DMS153 (cell line): ENCODE measurements at regions not wholly inside any gene's neighbourhood (a gene's known extent, or its start where the extent isn't known, plus 50 kb on each side); places are given as distances from the start of the nearest gene placed in this dataset.
"Not testable (repeated sequence)": the region's sequence is repeated elsewhere in the genome, so short reads cannot be mapped to it uniquely, and the experiment has no call there.

Source experiments
- DNase-seq: peaks from one replicate; lab custom pipeline; 2025; lab: John Stamatoyannopoulos, UW

GRCh38 chr7:124635416-124635815 lies 130.2 kb downstream of the GPR37 start:
- no peak for DNase-seq

GRCh38 chr7:124633740-124634139 lies 131.9 kb downstream of the GPR37 start:
- no peak for DNase-seq

- no peak for DNase-seq
Observed at GRCh38 chr7:124630395-124630794, 135.2 kb downstream of the GPR37 start.

DNA sequence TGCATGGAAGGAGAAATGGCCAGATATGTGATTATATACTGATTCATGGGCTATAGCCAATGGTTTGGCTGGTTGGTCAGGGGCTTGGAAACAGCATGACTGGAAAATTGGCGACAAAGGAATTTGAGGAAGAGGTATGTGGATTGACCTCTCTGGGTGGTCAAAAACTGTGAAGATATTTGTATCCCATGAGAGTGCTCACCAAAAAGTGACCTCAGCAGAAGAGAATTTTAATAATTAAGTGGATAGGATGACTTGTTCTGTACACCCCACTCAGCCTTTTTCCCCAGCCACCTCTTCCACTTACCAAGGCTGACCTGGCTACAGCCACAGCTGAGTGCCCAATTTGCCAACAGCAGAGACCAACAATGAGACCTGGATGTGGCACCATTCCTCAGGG lies 146.7 kb downstream of the GPR37 start:
- no peak for DNase-seq

GRCh38 chr7:124618051-124618450 lies 147.5 kb downstream of the GPR37 start:
- DNase-seq = not testable (repeated sequence)

- DNase-seq = no peak
Observed at GRCh38 chr7:124603066-124603465, 162.5 kb downstream of the GPR37 start.

DNA sequence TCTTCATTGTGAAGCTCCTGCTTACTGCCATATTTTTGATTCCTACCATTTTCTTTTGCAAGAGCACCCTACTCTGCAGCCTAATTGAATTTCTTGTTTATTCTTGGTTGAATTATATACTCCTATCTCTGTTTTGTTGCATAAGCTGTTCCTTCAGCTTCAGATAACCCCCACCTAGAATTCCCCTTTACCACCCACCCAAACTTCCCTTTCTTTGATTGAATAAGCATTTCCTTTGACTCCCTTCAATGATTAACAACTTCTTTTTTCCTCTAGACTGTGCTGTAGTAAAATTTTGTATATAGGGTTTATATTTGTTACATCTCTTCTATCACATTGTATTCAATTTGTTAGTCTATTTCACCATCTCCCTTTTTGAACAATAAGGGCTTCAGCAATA lies 168.1 kb downstream of the GPR37 start:
- no peak for DNase-seq

DNA sequence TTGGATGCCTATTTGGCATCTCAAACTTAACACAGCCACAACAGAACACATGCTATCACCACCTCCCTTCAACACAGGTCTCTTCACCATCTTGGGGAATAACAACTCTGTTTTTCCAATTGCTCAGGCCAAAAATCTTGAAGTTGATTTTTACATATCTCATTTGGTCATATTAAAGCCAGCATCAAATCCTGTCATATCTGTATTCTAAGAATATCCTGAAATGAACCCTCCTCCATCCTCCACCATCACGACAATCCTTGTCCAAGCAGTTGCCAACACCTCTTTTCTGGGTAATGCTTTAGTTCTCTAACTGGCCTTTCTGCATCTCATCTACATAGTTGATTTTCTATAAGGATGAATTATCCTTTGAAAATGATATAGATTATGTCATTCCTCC lies 168.7 kb downstream of the GPR37 start:
- no peak for DNase-seq

DNA sequence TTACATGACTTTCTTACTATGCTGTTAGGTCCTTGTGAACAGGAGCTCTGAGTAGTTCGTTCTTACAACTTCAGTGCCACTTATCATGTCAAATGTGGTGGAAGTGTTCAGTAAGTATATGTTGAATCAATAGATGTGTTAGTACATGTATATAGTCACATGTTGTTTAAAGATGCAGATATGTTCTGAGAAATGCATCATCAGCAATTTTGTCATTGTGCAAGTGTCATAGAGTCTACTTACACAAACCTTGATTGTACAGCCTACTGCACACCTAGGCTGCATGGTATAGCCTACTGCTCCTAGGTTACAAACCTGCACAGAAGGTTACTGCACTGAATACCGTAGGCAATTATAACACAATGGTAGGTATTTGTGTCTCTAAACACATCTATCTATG lies 174.8 kb downstream of the GPR37 start:
- DNase-seq = no peak

- DNase-seq = no peak
Observed at GRCh38 chr7:124577256-124577655, 188.3 kb downstream of the GPR37 start.

DNA sequence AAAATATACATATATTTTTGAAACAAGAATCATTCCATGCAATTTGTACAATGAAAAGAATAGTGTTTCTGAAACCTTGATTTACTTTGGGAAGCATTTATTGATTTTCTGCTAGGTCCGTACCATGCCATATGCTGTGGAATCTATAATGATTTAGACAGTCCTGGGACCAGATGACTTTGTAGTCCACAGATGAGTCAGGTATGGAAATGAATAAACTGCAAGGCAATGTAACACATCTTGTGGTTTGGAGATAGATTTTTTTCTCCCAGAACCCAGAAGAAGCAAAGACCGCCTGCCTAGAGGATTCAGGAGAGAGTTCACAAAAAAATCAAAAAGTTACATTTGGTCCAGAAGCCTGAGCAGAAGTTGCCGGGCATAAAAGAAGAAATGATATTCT lies 190.4 kb downstream of the GPR37 start:
- no peak for DNase-seq

- DNase-seq = no peak
Observed at GRCh38 chr7:124570558-124570957, 195.0 kb downstream of the GPR37 start.

DNA sequence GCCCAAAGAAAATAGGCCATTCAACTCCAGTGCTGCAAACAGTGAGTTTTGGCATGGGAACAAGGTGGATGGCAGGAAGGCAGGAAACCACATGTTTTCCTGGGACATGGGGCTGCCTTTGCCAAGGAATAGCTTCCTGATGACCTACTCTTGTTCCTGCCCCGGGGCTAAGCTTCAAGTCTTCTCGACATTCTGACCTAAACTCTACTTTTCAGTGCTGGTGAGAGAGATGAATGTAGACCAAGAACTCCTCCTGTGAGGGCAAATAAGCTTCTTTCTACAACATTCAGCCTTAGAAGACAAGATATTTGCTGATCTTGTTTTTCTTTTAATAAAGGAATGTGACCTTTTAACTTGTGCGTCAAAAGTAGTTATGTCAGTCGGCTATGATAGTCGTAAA lies 199.0 kb downstream of the GPR37 start:
- DNase-seq = no peak

- no peak for DNase-seq
Observed at GRCh38 chr7:124557587-124557986, 208.0 kb downstream of the GPR37 start.

DNA sequence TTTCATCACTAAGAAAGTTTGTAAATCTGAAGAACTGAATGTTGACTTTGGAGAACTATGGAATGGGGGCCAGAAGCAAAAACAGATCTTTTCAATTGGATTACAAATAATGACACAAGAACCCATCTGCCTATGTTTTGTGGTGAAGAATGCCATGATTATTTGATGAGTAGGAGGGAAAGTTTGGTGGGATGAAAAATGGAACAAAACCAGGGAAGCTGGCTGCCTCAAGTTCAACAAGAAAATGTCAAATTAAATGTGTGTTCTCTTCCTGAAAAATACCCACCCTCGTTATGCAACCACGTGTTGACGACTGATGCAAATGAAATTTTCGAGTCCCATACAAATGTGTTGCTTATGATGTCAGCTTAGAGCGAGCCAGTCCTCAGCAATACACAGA lies 208.5 kb downstream of the GPR37 start:
- no peak for DNase-seq

- DNase-seq = no peak
Observed at GRCh38 chr7:124553502-124553901, 212.1 kb downstream of the GPR37 start.

- no peak for DNase-seq
Observed at GRCh38 chr7:124552217-124552616, 213.4 kb downstream of the GPR37 start.

- DNase-seq = no peak
Observed at GRCh38 chr7:124550036-124550435, 215.6 kb downstream of the GPR37 start.

DNA sequence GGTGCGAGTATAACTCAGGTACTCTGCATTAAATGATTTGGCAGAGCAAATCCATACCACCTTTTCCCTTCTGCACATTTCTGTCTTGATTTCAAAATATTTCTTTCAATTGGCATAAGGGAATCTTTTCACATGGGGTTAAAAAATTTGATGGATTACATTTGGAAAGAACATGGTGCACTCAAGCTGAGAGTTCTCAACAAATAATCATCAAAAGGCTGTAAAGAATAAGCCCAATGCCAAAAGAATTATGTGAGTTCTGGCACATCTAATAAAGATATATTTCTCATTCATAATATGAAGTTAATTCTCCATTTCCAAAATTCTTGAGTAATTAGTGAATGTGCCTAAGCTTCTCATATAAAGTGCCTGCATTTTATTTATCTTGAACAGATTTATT lies 223.1 kb downstream of the GPR37 start:
- no peak for DNase-seq

- no peak for DNase-seq
Observed at GRCh38 chr7:124536156-124536762, 229.3 kb downstream of the GPR37 start.

- DNase-seq = no peak
Observed at GRCh38 chr7:124532166-124532565, 233.4 kb downstream of the GPR37 start.

- no peak for DNase-seq
Observed at GRCh38 chr7:124516911-124517310, 248.7 kb downstream of the GPR37 start.

DNA sequence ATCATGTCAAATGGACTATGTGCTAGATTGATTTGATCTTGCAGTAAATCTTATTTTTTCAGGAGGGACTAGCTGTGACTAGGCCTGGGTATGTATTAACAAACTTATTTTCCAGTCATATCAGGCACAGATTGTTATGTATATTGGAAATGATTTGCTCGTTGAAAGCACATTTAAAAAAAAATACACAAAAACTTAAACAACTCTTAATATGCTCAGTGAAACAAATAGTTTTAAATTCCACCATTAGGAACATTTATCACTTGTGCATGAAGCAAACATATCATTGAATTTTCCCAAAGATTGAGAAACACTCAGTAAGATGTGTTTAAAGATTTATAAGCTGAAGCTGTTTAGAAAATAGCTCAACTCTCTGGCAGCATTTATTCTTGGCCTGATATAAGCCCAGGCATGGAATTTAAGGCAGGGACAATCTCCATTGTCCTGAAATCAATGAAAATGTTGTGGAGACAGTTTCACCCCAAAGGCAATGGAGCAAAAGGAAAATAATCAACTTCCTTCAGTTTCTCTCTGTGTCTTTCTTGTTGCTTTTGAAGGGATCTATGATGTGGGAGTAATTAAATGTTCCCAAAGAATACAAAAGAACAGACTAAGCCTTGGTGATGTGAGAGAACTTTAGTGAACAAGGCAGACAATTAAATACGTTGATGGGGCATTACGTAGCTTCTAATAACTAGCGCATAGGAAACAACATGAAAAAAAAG lies 250.3 kb downstream of the GPR37 start:
- no peak for DNase-seq

DNA sequence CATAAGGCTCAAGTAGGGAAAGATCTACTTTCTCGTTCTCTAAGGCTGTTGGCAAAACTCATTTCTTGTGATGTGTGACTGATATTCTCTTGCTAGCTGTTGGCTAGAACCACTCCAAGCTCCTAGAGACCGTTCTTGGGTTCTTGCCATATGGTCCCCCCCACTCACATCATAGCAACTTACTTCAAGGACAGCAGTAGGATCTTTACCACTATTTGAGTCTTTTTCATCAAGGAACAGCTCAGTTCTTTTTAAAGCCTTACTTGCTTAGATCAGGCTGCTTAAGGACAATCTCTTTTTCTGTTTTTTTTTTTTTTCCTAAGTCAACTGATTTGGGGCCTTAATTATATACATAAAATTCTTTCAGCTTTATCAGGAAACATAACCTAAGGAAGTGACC lies 251.1 kb downstream of the GPR37 start:
- DNase-seq = no peak
